ENCODE measurements at regions not wholly inside any gene's neighbourhood (a gene's known extent, or its start where the extent isn't known, plus 50 kb on each side); places are given as distances from the start of the nearest gene placed in this dataset.
"Not testable (repeated sequence)": the region's sequence is repeated elsewhere in the genome, so short reads cannot be mapped to it uniquely, and the experiment has no call there.

- DNase-seq, result no peak
Measured at GRCh38 chr9:3773362-3774060, 247.7 kb upstream of the RFX3 start.

DNA sequence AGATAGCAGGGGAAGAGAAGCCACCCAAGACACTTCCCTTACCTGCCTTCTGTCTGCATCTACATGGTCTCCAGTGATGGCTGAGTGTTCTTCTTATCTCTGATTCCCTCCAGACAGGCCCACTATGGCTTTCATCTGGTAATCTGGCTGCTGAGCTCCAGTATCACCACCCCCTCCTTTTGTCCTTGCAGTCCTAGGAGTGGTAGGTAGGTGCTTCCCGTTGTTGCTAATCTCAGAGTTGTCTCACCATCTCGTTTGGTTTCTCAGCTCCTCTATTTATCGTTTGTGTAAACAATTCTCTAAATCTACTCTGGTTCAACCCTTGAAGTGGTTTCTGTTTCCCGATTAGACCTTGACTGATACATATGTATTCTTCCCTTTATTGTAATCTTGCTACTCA, 243.8 kb upstream of the RFX3 start:
- no peak for DNase-seq

- DNase-seq, result no peak
Measured at GRCh38 chr9:3768712-3769457, 243.1 kb upstream of the RFX3 start.

- DNase-seq, result no peak
Measured at GRCh38 chr9:3768286-3768685, 242.5 kb upstream of the RFX3 start.

GRCh38 chr9:3762076-3762475, 236.3 kb upstream of the RFX3 start:
- DNase-seq, result no peak

GRCh38 chr9:3760031-3760430, 234.2 kb upstream of the RFX3 start:
- DNase-seq, result no peak

DNA sequence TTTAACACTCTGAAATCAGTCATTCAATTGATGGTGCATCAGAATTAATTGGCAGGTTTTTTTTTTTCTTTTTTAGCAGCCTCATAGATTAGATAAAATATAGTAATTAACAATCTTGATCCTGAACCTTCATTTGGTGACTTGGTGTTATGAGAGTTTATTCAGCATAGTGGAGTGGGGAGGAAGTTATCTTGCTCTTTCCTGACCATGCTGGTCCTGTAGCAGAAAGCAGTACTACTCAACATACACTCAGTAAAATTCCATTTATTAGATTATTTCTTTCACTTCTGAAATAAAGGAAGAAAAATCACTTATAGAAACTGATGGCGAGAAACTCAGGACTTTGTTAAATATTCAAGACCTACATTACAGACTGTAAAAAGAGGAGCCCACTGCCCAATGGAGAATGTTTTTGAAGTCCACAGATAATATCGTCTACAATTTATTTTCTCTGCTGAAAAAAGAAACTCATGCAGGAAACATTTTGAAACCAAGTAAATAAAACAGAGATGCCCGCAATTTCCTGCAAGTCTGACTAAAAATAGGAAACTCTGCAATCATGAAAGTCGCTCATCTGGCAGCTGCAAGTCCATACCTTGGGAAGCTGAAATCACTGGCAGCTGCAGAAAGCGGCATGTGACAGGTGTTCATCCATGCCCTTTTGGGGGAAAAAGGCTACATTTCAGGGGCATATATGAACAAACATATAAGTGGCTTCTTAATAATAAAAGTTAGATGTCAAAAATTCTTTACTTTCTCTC, 233.2 kb upstream of the RFX3 start:
- no peak for DNase-seq

- no peak for DNase-seq
Measured at GRCh38 chr9:3756071-3756470, 230.3 kb upstream of the RFX3 start.

- no peak for DNase-seq
Measured at GRCh38 chr9:3751125-3751758, 225.4 kb upstream of the RFX3 start.

DNA sequence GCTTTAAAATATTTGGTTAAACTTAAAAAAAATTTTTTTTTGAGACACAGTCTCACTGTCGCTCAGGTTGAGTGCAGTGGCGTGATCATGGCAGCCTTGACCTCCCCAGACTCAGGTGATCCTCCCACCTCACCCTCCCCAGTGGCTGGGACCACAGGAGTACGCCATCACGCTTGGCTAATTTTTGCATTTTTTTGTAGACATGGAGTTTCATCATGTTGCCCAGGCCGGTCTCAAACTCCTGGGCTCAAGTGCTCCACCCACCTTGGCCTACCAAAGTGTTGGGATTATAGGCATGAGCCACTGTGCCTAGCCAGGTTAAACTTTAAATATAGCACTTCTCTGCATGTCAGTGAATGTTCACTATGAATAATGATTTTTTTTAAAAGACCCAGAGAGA, 224.5 kb upstream of the RFX3 start:
- no peak for DNase-seq

DNA sequence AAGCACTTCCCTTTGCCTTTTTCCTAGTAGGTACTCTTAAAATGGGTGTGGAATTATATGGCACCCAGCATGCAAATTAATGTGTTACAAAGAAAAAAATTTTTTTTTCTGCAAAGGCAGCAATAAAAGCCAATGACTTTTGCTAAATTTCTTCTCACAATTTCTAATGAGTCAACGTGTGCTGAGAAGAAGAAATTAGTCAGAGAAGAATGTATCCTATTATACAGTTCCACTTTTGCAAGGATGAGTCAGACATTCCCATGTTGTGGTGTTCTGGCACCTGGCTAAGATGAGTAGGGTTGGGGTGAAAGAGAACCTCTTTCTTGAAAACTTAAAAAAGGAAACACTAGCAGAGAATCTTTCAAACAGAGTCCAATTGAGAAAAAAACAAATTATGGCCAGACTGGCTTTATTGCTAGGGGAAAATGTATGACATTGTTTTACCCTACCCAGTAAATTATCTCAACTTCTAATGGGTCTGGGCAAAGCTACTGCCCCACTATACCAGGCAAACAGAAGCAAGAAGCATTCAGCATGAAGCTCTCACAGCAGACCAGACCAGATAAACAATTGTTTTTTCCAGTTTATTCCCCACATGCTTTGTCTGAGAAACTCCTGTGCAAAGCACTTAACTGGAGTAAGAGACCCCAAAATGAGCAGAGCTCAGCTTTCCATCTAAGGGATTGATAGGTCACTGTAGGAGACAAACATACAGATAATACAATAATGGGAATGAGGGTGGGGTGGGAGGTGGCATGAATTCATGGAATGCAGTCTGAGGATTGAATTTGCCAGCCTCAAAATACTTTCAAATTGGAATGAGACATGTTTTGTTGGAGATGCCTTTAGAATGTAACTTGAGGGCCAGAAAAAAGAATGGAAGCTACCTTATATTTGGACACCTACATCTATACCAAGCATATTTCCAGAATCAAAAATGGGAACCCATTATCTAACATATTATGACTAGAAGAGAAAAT, 220.8 kb upstream of the RFX3 start:
- peak; percentile 54 for DNase-seq

GRCh38 chr9:3743901-3744413, 218.2 kb upstream of the RFX3 start:
- DNase-seq, result no peak

DNA sequence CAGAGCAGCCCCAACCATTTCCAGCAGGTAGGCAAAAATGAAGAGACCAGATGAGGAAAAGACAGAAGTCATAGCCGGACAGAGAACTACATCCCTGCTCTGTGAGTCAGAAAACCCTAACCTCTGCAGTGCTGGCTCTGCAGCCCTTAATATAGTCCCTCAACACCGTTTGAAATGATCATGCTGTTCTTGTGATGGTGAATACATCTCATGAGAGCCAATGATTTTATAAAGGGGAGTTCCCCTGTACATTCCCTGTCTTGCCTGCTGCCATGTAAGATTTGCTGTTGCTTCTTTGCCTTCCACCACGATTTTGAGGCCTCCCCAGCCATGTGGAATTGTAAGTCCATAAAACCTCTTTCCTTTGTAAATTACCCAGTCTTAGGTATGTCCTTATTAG, 216.8 kb upstream of the RFX3 start:
- DNase-seq, result no peak

- DNase-seq, result no peak
Measured at GRCh38 chr9:3741729-3742128, 215.9 kb upstream of the RFX3 start.

DNA sequence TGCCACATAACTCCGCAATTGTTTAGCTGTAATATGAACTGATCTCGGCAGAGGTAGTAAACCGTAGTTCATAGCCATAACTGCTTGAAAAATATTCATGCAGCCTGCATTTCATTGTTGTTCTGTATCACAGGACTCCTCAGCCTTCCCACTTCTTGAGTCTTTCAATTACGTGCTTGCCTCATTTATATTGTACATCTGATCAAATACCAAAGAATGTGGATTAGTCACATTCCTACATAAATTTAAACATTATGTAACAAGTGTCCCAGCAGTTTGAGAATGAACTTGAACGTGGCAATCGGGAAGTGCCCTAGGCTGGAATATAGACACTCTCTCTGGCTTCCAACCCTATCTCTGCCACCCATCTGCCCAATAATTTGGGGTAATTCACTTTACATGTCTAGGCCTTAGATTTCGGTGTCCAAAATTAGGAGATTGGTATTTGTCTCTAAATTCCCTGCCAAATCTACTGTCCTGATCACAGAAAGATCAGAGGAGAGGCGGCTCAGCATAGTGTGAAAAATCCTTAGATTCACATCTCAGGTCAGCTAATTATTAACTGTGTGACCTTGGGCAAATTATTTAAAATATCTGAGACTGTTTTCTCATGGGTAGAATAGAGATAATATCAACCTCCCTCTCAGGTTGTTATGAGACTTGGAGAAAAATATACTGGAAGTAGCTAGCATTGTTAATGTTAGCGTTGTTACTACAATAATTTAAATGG, 215.1 kb upstream of the RFX3 start:
- no peak for DNase-seq

GRCh38 chr9:3736161-3736560, 210.4 kb upstream of the RFX3 start:
- DNase-seq, result no peak

GRCh38 chr9:3735251-3735650, 209.4 kb upstream of the RFX3 start:
- no peak for DNase-seq

DNA sequence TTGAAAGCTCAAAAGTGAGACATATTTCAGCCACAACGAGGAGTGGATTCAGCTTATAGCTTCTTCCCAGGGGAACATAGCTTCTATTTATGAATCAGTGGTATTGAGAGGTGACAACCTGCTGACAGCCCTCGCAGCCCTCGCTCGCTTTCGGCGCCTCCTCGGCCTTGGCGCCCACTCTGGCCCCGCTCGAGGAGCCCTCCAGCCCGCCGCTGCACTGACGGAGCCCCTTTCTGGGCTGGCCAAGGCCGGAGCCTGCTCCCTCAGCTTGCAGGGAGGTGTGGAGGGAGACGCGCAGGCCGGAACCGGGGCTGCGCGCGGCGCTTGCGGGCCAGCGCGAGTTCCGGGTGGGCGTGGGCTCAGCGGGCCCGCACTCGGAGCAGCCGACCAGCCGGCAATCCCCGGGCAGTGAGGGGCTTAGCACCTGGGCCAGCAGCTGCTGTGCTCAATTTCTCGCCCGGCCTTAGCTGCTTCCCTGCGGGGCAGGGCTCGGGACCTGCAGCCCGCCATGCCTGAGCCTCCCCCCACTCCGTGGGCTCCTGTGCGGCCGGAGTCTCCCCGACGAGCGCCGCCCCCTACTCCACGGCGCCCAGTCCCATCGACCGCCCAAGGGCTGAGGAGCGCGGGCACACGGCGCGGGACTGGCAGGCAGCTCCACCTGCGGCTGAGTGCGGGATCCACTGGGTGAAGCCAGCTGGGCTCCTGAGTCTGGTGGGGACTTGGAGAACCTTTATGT, 207.9 kb upstream of the RFX3 start:
- not testable (repeated sequence) for DNase-seq

DNA sequence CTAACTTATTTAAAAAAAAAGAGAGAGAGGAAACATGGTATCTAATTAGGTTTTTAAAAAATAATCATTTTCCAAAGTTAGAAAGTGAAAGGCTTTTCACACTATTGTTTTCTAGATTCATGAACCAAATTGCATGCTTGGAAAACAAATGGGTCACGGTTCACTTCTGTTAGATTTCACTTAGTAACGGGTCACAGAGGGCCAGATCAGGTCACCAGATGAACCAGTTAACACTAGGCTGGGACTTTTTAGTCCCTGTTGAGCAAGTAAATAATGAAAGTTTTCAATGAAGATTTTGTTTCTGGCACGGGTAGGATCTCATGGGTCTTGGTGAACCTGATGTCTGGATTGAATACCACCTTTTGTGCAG, 207.2 kb upstream of the RFX3 start:
- DNase-seq, result no peak

All from stimulated activated CD4-positive, alpha-beta T cell treated with anti-CD3 and anti-CD28 coated beads, Interleukin-1b, Interleukin-23, amount 100 ng/mL, for 48 hours (primary cell).